Activated CD4-positive, alpha-beta T cell treated with anti-CD3 and anti-CD28 coated beads for 24 hours (primary cell): ENCODE measurements at regions not wholly inside any gene's neighbourhood (a gene's known extent, or its start where the extent isn't known, plus 50 kb on each side); places are given as distances from the start of the nearest gene placed in this dataset.

Experiments
- DNase-seq, 2 donors: peaks; one replicate each; pipeline ENCODE4 v3.0.0-alpha.2; 2020; ENCODE audit warnings: low read depth in 2 of 2

DNA sequence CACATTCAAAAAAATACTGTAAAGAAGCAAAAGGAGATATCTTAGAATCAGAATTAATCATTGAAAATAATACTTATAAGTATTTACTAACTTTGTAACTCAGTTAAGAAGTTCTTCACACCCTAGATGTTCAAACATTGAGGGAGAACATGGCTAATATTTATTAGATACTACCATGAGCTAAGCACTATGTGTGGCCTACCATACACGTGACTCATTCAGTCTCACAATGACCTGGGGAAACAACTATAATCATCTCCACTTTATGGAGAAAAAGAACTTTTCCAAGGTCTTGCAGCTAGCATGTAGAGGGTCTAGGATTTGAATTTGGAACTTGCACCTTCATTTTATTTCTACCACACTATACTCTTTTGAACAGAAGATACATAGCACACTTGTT, 361.9 kb upstream of the CFAP20DC start:
- no peak for DNase-seq

DNA sequence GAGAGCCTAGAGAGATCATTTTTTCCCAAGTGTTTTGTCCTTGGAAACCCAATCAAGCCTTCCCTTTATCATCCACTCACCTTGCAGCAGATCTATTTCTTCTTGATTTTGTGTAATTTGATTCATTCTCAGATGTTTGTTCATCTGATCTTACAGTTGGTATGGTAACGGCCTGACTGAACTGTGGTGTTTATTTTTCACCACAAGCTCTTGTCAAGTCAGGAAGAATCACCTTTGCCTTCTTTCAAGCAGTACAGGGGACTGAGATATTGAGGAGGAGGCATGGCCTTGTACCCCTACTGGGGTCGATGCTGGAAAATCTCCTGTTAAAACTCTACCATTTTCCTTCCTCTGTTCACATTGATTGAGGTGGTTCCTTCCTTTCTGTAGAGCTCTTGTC, 361.4 kb upstream of the CFAP20DC start:
- DNase-seq: no peak

- no peak for DNase-seq
Observed at GRCh38 chr3:59408047-59408624, 358.3 kb upstream of the CFAP20DC start.

DNA sequence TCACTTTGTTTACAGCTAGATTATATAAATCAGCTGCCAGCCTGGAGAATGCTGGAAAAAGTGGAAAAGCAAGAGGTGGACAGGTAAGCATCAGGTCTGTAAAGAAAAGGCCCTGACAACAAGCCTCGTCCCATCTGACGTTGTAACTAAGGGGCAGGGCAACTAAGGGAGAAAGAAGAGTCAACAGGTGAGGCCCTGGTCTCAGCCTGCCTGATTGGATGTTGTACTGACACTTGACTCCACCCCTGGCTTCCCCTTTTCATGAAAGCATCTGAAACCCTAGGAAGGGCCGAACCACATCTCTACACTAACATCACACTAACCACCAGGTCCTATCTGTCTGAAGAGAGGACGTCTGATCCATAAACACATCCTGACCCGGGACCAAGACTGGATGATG, 357.6 kb upstream of the CFAP20DC start:
- no peak for DNase-seq

GRCh38 chr3:59406943-59407342, 357.1 kb upstream of the CFAP20DC start:
- no peak for DNase-seq

- DNase-seq: no peak
Observed at GRCh38 chr3:59404851-59405250, 355.0 kb upstream of the CFAP20DC start.

DNA sequence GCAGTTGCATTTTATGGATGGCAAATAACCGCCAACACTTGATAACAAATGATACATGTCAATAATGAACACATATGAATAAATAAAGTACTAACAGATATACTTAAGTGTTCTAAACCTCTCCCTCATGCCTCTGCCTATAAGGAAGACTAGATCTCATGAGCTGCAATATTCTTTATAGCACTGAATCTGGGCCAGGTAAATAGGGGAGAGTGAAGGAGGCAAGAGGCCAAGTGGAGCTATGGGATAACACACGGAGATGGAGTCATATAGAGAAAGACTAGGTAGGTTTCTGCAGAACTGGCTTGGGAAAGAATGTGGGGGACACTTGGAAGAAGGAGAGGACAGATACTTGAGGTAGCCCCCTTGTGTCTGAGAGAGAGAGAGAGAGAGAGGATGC, 354.2 kb upstream of the CFAP20DC start:
- no peak for DNase-seq

- no peak for DNase-seq
Observed at GRCh38 chr3:59401924-59402323, 352.1 kb upstream of the CFAP20DC start.

DNA sequence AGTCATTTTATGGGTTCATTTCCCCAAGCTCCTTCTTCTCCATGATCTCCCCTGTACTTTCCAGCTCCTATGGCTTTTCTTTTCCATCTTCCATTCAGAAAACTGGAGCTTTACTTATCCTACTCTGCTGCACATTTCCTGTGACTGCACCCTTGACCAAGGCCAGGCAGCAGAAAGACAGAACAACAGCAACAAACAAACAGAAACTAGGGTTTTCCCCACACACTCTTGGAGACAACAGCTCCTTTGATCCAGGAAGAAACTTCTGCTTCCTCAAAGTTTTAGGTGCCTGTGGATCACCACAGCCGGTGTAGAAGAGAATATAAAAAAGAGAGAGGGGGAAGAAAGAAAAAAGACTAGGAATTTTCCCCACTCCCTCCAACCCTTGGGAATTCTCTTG, 342.3 kb upstream of the CFAP20DC start:
- DNase-seq: no peak

DNA sequence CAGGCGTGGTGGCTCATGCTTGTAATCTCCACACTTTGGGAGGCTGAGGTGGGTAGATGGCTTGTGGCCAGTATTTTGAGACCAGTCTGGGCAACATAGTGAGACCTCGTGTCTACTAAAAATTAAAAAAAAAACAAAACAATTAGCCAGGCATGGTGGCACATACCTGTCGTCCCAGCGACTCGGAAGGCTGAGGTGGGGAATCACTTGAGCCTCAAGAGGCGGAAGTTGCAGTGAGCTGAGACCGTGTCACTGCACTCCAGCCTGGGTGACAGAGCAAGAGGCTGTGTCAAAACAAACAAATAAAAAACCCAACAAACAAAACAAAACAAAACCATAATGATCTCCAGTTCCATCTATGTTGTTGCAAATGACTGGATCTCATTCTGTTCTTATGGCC, 341.3 kb upstream of the CFAP20DC start:
- no peak for DNase-seq

DNA sequence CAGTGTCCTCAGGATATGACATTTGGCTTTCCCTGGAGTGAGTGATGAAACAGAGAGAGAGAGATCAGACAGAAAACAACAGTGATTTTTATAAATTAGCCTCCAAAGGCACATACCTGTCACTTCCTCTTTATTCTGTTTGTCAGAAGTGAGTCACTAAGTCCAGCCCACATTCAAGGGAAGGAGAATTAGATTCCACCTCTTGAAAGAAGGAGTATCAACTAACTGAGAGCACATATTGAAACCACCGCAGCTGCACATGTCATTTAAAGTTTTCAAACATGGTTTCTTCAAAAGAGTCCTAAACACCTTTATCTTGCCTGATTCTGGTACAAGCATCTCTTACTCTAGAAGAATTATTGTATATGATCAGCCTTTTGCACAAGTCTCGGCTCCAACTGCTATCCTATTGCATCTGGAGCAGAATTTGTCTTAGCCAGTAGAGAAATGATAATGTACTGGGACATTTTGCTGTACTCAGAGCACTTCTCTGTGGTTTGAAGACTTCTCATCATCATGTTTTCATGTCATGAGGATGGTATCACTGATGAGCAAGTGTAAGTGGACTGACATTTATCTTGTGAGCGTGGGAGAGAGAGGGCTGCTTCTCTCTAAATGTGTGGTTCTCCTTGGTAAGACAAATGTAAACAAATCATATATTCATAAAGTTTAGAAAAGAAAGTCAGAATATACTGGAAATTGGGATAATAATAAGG, 338.9 kb upstream of the CFAP20DC start:
- DNase-seq: peak in 1 of 2 donors; percentile 15

- DNase-seq: no peak
Observed at GRCh38 chr3:59386165-59386564, 336.3 kb upstream of the CFAP20DC start.

- no peak for DNase-seq
Observed at GRCh38 chr3:59385547-59385946, 335.7 kb upstream of the CFAP20DC start.

GRCh38 chr3:59381282-59381681, 331.5 kb upstream of the CFAP20DC start:
- no peak for DNase-seq

DNA sequence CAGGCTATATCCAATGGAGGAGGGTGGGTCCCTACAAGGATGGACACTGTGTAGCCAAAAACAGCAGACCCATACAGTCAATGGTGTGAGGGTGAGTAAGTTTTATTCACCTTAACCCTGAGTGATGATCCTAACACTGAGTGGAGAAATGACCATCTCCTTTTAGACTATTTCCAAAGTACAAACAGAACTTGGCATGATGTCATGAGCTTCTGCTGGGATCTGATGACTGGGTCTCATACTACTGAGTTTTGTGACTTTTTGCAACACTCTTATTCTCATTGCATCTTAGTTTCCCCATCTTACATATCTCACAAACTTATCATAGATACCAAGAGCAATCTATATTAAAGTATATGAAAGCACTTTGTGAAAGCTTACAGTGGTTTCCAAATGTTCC, 330.3 kb upstream of the CFAP20DC start:
- DNase-seq: no peak

GRCh38 chr3:59374818-59375211, 325.0 kb upstream of the CFAP20DC start:
- no peak for DNase-seq

DNA sequence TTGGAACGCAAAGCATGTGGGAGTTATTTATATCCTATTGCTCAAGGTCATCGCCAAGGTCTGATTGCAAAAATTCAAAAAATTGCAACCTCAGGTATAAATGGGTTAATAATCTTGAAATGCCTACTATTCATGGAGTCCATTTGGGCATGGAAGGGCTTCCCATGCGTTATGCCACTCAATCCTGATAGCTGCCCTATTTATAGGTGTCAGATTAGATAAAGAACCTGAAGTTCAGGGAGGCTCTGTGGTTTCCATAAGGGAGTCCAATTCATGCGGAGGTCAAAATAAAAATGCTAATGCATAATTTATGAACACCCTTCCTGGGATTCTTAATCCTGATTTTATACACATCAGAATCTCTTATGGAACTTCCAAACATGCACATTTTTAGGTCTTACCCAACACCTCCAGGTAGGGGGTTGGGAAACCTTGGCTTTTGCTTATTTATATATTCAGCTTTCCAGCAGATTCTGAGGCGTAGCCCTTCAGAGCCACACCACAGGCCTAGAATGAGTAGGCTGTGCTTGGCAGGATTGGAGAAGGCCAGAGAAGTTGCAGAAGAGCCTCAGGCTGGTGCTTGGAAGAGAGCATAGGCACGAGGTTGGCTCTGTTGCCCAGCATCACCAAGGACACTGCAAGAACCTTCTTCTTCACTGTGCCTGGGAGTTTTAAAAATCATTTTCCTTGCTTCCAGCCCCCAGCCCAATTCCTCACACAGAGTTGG, 324.4 kb upstream of the CFAP20DC start:
- no peak for DNase-seq

GRCh38 chr3:59372346-59372745, 322.5 kb upstream of the CFAP20DC start:
- DNase-seq: no peak

GRCh38 chr3:59368900-59369675, 319.3 kb upstream of the CFAP20DC start:
- DNase-seq: no peak

GRCh38 chr3:59367150-59367549, 317.3 kb upstream of the CFAP20DC start:
- no peak for DNase-seq

DNA sequence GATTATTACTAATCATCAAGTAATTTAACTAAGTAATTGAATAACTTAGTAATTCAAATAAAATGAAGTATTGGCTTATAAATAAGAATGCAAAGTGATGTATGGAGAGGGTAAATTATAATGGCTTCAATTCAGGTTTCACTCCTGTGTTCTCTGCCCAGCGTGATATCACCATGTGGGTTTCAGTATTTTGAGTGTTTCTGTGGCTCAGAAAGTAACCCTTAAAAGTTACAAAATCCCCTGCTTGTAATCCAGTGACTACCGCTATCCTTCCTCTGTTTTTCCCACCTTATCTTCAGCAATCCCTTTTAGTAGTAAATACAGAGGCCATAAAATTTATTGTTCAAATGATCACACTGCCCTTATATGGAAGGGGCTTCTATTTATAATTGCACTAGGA, 316.4 kb upstream of the CFAP20DC start:
- no peak for DNase-seq

- no peak for DNase-seq
Observed at GRCh38 chr3:59364496-59364895, 314.7 kb upstream of the CFAP20DC start.
